ENCODE measurements at regions not wholly inside any gene's neighbourhood (a gene's known extent, or its start where the extent isn't known, plus 50 kb on each side); places are given as distances from the start of the nearest gene placed in this dataset.
A peak's percentile ranks its signal among the peaks of the same experiment; 100 is the strongest.

DNA sequence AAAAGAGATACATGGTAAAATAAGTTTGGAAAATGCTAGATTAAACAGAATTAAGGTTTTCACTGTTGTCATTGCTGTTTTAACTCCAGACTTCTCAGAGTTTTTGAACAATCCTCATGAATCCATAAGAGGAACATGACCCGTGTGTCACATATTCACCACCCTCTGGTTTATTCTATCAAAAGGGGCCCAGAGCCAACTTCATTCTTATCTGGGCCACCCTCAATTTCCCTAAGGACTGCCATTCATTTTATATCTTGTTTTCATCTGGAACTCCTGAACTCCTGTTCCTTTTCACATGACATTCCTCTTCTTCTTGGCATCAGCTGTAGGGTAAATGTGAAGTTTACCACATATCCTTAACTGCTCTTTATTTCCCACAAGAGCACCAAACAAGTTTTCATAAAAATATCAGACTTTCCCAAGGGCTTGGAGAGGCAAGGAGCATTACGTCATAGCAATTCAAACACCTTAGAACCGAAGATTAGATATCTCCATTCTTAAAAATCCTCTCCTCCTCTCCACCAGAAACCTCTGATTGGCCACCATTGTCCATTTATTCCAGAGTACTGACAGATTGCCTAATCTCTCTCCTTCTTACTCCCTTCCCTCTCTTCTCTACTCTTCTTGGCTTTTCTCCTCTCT lies 225.2 kb downstream of the SEC23A start:
- TF ChIP-seq, protein P1, sequence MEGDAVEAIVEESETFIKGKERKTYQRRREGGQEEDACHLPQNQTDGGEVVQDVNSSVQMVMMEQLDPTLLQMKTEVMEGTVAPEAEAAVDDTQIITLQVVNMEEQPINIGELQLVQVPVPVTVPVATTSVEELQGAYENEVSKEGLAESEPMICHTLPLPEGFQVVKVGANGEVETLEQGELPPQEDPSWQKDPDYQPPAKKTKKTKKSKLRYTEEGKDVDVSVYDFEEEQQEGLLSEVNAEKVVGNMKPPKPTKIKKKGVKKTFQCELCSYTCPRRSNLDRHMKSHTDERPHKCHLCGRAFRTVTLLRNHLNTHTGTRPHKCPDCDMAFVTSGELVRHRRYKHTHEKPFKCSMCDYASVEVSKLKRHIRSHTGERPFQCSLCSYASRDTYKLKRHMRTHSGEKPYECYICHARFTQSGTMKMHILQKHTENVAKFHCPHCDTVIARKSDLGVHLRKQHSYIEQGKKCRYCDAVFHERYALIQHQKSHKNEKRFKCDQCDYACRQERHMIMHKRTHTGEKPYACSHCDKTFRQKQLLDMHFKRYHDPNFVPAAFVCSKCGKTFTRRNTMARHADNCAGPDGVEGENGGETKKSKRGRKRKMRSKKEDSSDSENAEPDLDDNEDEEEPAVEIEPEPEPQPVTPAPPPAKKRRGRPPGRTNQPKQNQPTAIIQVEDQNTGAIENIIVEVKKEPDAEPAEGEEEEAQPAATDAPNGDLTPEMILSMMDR (IDR thresholded peaks at IDR 0.05): no peak
- TF ChIP-seq ZFX (IDR thresholded peaks at IDR 0.05; ENCODE audit: borderline replicate concordance): no peak
- no peak overlapping the region for H3K27ac ChIP-seq

DNA sequence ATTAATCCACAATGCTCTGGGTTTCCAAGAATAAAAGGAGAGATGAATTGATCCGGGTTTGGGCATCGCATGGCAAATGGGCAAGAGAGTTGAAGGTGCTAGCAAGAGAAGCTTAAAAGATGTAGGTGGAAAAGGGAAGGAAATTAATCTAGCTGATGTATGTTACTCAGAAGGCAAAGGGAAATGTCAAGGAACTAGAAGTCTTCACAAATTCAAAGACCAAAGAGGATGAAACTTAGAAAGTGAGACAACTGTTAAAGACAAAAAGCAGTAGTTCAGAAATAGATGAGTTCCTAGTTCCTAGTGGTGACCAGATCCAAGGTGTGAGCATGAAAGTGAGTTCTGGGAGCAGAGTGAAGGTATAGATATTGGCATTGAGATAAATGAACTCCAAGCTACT lies 228.3 kb downstream of the SEC23A start:
- no peak for TF ChIP-seq ZFX (IDR thresholded peaks at IDR 0.05; ENCODE audit: borderline replicate concordance)
- TF ChIP-seq, protein P1 (IDR thresholded peaks at IDR 0.05): no peak
- no peak overlapping the region for H3K27ac ChIP-seq

DNA sequence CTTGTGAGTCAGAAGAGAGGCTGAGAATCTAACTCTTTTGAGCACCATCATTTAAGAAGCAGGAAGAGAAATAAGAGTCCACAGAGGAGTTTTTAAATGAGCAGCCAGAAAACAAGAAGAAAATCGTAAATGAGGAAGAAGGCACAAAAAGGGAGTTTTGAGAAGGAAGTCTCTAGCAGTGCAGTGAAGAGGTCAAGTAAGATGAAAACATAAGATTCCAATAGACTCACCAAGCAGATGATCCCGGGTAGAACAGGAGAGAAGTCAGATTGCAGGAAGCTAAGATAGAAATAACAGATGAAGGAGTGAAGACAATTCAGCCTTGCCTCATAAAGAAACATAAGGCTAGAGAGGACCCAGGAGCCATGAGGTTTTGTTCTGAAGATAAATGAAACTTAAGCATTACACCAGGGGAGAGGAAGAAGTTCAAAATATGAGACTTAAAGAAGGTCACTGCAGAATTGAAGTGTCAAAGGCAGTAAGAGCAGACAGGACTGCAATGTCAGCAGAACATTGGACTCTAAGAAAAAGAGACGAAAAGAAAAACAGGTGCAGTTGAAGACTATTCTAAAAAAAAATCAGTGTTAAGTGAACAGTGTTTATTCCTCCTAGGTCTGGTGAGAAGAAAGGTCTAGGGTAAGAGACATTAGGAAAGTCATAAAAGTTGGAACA lies 229.0 kb downstream of the SEC23A start:
- TF ChIP-seq, protein P1 (IDR thresholded peaks at IDR 0.05): no peak
- no peak for TF ChIP-seq ZFX (IDR thresholded peaks at IDR 0.05; ENCODE audit: borderline replicate concordance)
- no peak overlapping the region for H3K27ac ChIP-seq

DNA sequence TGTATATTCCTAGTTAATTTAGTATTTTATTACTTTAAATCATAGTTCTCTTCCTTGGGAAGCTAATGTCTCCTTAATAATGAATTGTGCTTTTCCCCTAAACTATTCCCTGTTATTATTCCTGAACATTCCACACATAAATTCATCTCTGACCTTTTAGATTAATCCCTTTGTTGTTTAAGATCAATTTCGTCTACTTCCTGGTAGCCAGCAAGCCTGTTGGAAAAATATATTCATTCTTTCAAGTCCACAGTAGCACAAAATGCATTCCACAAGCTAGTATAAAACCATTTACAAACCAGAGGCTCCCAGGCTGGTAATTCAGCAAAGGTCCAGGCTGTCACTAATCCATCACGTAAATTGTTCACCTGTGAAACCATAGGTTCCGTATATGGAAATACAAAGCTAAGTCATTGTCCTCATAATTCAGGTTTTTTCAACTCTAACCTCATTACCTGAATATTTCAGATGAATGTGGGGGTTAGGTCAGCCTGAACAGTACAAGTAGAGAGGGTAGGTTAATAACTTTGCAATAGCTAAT lies 232.7 kb downstream of the SEC23A start:
- H3K27ac ChIP-seq: peak overlapping the region; percentile 97
- TF ChIP-seq, protein P1 (IDR thresholded peaks at IDR 0.05): no peak
- no peak for TF ChIP-seq ZFX (IDR thresholded peaks at IDR 0.05; ENCODE audit: borderline replicate concordance)

GRCh38 chr14:38868399-38869290 lies 234.4 kb downstream of the SEC23A start:
- TF ChIP-seq, protein P1 (IDR thresholded peaks at IDR 0.05): no peak
- TF ChIP-seq ZFX (IDR thresholded peaks at IDR 0.05; ENCODE audit: borderline replicate concordance): no peak
- peak overlapping the region; percentile 97 for H3K27ac ChIP-seq

- H3K27ac ChIP-seq: peak overlapping the region; percentile 97
- no peak for TF ChIP-seq ZFX (IDR thresholded peaks at IDR 0.05; ENCODE audit: borderline replicate concordance)
- TF ChIP-seq, protein P1 (IDR thresholded peaks at IDR 0.05): peak; percentile 89
These were observed 235.4 kb downstream of the SEC23A start for GRCh38 chr14:38867561-38868150.

All from 22Rv1 (cell line).